Pancreas (tissue), 10 donors: ENCODE measurements at regions not wholly inside any gene's neighbourhood (a gene's known extent, or its start where the extent isn't known, plus 50 kb on each side); places are given as distances from the start of the nearest gene placed in this dataset.
"Not testable (repeated sequence)": the region's sequence is repeated elsewhere in the genome, so short reads cannot be mapped to it uniquely, and the experiment has no call there.

Source experiments
- ATAC-seq, 4 donors: fragments of 200-7000 bp; cut with Tn5 transposase; one replicate each; pipeline versions ENCODE4 v1.8.0 to v1.9.1; 2020; ENCODE audit warnings: mild to moderate bottlenecking in 4 of 4, moderate library complexity in 4 of 4
- DNase-seq, 6 donors: peaks; one replicate each; pipeline ENCODE4 v3.0.0-alpha.2; 2020
- FAIRE-seq: peaks from 2 replicates; lab custom pipeline; 2012; peaks lifted over from hg19 to GRCh38; lab: Jason Lieb, UNC
- H3K27ac ChIP-seq, 4 donors: fragments of 200-600 bp; sonication (generic); 1 replicate in 3 of 4; 2 replicates in 1 of 4; pipeline versions ENCODE4 v1.5.0 to v1.8.0; 2020
- H3K27me3 ChIP-seq, 4 donors: fragments of 200-600 bp; one replicate each; pipeline ENCODE4 v1.8.0; 2021
- H3K36me3 ChIP-seq, 3 donors: fragments of 200-600 bp; sonication (generic) in 1 of 3; one replicate each; pipeline versions ENCODE4 v1.5.0 to v1.8.0; 2020 to 2021
- H3K4me1 ChIP-seq, 3 donors: fragments of 200-600 bp; one replicate each; pipeline ENCODE4 v1.8.0; 2021
- H3K4me3 ChIP-seq, 4 donors: fragments of 200-600 bp; sonication (generic) in 2 of 4; one replicate each; pipeline versions ENCODE4 v1.5.0 to v1.8.0; 2020 to 2021
- H3K9me3 ChIP-seq, 4 donors: fragments of 200-600 bp; one replicate each; pipeline ENCODE4 v1.8.0; 2021
- CTCF ChIP-seq, 4 donors: fragments of 200-600 bp; sonication (generic) in 3 of 4; IDR thresholded peaks; one replicate each; pipeline versions ENCODE4 v1.5.0 to v1.8.0; 2021; ENCODE audit warnings: antibody characterized with exemption in 4 of 4
- WGBS, 2 donors: extraction: QIAGEN DNeasy Blood & Tissue Kit; methylation state at CpG; one replicate each; pipeline ENCODE4 v1.1.7; 2013; 5-methylcytosine and 5-hydroxymethylcytosine counted together
- intact Hi-C, 3 donors: fragments of 100-400 bp; cut with DNase I; formaldehyde crosslinking; loops; one replicate each; pipeline versions ENCODE4 v1.11.1 to v1.14.2; 2022
- donor health status: healthy with polysubstance abuse.
- donor health status: DM: no; HTN: no; CAD: no; lungs with moderate emphysema.
- donor health status: DM: no; HTN: no; CAD: no.
- donor health status: control.
- donor health status: control.
- donor health status: Bipolar disorder and iron deficiency.
- donor health status: DM: yes; HTN: yes; CAD: no.
- donor health status: DM: no; HTN: no; CAD: no.
- donor health status: DM: no; HTN: no; CAD: no.
- donor health status: DM: yes; HTN: yes; CAD: no.

GRCh38 chrX:68980906-68981616 lies 152.2 kb downstream of the EFNB1 start:
- TF ChIP-seq CTCF (IDR thresholded peaks at IDR 0.05), result no peak

GRCh38 chrX:68978655-68979054 lies 149.8 kb downstream of the EFNB1 start:
- no peak for DNase-seq
- intact Hi-C loops, result no loop called here
- FAIRE-seq, result no peak
- H3K36me3 ChIP-seq, result no peaks in the 10 kb centered on the region
- TF ChIP-seq CTCF (IDR thresholded peaks at IDR 0.05), result no peak
- no peak for ATAC-seq
- H3K27ac ChIP-seq, result no peak overlapping the region
- no peaks in the 10 kb centered on the region for H3K4me1 ChIP-seq
- no peaks in the 10 kb centered on the region for H3K9me3 ChIP-seq
- no peak overlapping the region for H3K4me3 ChIP-seq
- H3K27me3 ChIP-seq, result no peaks in the 10 kb centered on the region
- WGBS, 2 donors, result 40 to 41% methylated on average over 1 of the region's 1 CpG

More at GRCh38 chrX:68980906-68981616, 152.2 kb downstream of the EFNB1 start:
- H3K27ac ChIP-seq, result no peak overlapping the region
- DNase-seq, result peak in 1 of 6 donors; percentile 38
- no peaks in the 10 kb centered on the region for H3K9me3 ChIP-seq
- intact Hi-C loops, result no loop called here
- no peak for ATAC-seq
- FAIRE-seq, result no peak
- peaks cover 0 to 4% (median 0%) of the 10 kb centered on the region in 4 donors for H3K27me3 ChIP-seq
- no peaks in the 10 kb centered on the region for H3K36me3 ChIP-seq
- no peaks in the 10 kb centered on the region for H3K4me1 ChIP-seq
- 83 to 91% methylated on average over 9 of the region's 9 CpGs for WGBS, 2 donors
- no peak overlapping the region for H3K4me3 ChIP-seq

GRCh38 chrX:68978255-68978654 lies 149.4 kb downstream of the EFNB1 start:
- no peak overlapping the region for H3K4me3 ChIP-seq
- no peaks in the 10 kb centered on the region for H3K4me1 ChIP-seq
- WGBS, 2 donors, result 24 to 31% methylated on average over 6 to 7 of the region's 7 CpGs
- no peaks in the 10 kb centered on the region for H3K36me3 ChIP-seq
- TF ChIP-seq CTCF (IDR thresholded peaks at IDR 0.05), result no peak
- ATAC-seq (peak; percentile 56 to 90 (median 74)), DNase-seq (peak in 3 of 6 donors; percentile 37 to 48 (median 43)), FAIRE-seq (no peak)
- no peaks in the 10 kb centered on the region for H3K27me3 ChIP-seq
- intact Hi-C loops, result no loop called here
- H3K27ac ChIP-seq, result no peak overlapping the region
- H3K9me3 ChIP-seq, result no peaks in the 10 kb centered on the region

GRCh38 chrX:68953331-68953730 lies 124.5 kb downstream of the EFNB1 start:
- Histone ChIP-seq H3K9me3 (no peaks in the 10 kb centered on the region), H3K27me3 (no peaks in the 10 kb centered on the region), H3K4me3 (no peak overlapping the region), H3K4me1 (no peaks in the 10 kb centered on the region), H3K27ac (no peak overlapping the region), H3K36me3 (no peaks in the 10 kb centered on the region)
- intact Hi-C loops, result no loop called here
- DNase-seq (no peak), ATAC-seq (no peak), FAIRE-seq (no peak)
- TF ChIP-seq CTCF (IDR thresholded peaks at IDR 0.05), result no peak
- 85 to 91% methylated on average over 6 of the region's 6 CpGs for WGBS, 2 donors

GRCh38 chrX:68951942-68952619 lies 123.3 kb downstream of the EFNB1 start:
- H3K36me3 ChIP-seq, H3K9me3 ChIP-seq, FAIRE-seq, intact Hi-C loops, H3K4me1 ChIP-seq, ATAC-seq, DNase-seq, H3K27ac ChIP-seq, H3K27me3 ChIP-seq, H3K4me3 ChIP-seq: not testable (repeated sequence)
- WGBS, 2 donors, result 84 to 93% methylated on average over 30 to 32 of the region's 32 CpGs
